GM19467 (cell line): ENCODE measurements at regions not wholly inside any gene's neighbourhood (a gene's known extent, or its start where the extent isn't known, plus 50 kb on each side); places are given as distances from the start of the nearest gene placed in this dataset.

Experiments used
- ATAC-seq: cut with Tn5 transposase; IDR thresholded peaks from one replicate; pipeline ENCODE4 v1.9.1; 2021; ENCODE audit warnings: mild to moderate bottlenecking, moderate library complexity; ENCODE audit not compliant: unreplicated experiment

GRCh38 chr4:149136951-149137620, 678.6 kb downstream of the IQCM start:
- ATAC-seq: no peak

- no peak for ATAC-seq
These were observed 680.6 kb downstream of the IQCM start for GRCh38 chr4:149135062-149135461.

DNA sequence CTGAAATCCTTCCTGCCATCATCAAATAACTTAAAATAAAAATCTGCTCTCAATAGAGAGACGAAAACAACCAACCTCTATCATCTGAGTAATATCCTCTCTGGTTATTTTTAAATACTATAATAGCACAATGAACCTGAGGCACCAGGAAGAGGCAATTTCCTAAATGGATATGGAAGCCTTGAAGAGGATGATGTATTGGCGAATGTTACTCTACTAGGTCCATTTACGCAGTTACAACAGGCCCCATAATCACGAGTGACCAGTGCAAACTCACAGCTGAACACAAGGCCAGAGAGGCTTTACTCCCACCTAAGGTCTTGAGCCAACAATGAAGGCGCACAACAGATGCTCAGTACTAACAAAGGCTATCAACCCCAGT, 678.8 kb upstream of the NR3C2 start:
- ATAC-seq: no peak

- ATAC-seq: no peak
These were observed 678.3 kb upstream of the NR3C2 start for GRCh38 chr4:149120331-149121022.

DNA sequence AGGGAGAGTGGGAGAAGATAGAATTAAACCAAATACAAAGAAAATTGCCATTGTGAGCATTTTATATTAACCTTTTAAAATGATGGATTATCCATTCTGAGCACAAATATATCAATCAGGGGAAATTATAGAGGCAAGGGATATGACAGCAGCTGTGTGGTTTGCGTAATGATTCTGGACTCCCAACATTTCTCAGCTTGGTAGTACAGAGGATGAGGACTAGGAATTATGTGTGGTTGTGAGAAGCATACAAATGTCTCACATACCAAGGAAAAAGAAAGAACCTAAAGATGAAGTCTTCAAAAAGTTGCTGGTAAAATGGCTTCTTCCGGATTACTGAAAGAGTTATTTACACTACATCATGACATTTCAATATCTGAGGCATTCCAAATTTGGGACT, 674.6 kb upstream of the NR3C2 start:
- no peak for ATAC-seq

GRCh38 chr4:149113804-149114430, 671.7 kb upstream of the NR3C2 start:
- no peak for ATAC-seq

GRCh38 chr4:149112109-149112508, 669.9 kb upstream of the NR3C2 start:
- no peak for ATAC-seq

GRCh38 chr4:149110481-149110880, 668.3 kb upstream of the NR3C2 start:
- ATAC-seq: no peak

DNA sequence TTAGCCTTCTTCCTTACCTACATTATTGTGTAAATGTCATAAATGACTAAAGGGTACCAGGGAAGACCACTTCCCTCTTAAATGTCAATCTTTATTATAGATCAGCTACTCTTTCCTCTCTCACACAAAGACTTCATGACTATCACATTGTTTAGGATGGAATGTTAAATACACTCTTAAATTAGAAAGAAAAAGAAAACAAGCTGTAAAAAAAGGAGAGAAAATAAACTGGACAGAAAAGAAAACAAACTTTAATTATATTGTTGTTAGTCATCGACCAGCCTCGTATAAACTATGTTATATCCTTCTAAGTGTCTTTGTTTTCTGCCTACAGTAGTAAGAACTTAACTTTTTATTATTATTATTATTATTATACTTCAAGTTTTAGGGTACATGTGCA, 666.4 kb upstream of the NR3C2 start:
- ATAC-seq: no peak

- ATAC-seq: no peak
These were observed 660.6 kb upstream of the NR3C2 start for GRCh38 chr4:149102765-149103164.

GRCh38 chr4:149101649-149102048, 659.4 kb upstream of the NR3C2 start:
- ATAC-seq: no peak

DNA sequence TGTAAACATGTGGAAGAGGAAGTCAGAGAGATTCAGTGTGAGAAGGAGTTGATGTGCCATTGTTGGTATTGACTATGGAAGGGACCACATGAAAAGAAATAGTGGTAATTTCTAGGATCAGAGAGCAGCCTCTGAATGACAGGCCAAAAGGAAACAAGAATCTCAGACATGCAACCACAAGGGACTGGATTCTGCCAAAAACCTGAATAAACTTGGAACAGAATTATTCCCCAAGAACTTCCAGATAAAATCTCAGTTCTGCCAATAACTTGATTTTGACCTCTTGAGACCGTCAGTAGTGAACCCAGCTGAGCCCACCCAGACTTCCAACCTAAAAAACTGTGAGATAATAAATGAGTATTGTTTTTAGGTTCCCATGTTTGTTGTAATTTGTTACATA, 653.6 kb upstream of the NR3C2 start:
- ATAC-seq: no peak

GRCh38 chr4:149095001-149095400, 652.8 kb upstream of the NR3C2 start:
- ATAC-seq: no peak

GRCh38 chr4:149084144-149084543, 641.9 kb upstream of the NR3C2 start:
- ATAC-seq: no peak

DNA sequence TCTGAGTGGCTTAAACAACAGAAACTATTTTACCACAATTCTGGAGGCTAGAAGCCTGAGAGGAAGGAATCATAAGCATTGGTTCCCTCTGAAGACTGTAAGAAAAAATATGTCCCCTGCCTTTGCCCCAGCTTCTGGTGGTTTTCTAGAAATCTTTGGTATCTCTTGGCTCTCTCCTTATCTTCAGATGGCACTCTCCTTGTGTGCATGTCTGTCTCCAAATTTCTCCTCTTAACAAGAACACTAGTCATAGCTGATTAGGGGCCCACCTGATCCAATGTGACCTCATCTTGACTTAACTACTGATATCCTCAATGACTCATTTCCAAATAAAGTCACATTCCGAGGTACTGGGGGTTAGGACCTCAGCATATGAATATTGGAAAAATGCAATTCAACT, 635.0 kb upstream of the NR3C2 start:
- no peak for ATAC-seq

- ATAC-seq: no peak
These were observed 634.2 kb upstream of the NR3C2 start for GRCh38 chr4:149076401-149076800.

- ATAC-seq: no peak
These were observed 630.2 kb upstream of the NR3C2 start for GRCh38 chr4:149072384-149072783.

GRCh38 chr4:149065753-149066152, 623.5 kb upstream of the NR3C2 start:
- no peak for ATAC-seq

DNA sequence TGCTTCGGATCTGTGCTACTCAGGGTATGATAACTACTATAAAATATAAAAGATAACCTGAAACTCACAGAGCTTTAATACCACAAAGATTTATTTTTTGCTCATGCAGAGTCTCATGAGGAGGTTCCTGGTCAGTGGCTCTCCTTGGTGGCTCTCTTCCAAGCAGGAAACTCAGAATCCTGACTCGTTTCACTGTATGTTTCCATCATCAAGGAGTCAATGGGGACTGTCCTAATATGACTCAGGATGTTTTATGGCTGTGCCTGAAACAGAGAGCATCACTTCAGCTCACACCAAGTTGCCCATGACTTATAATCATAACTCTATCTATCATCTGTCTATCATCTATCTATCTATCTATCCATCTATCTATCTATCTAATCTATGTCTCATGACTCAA, 620.8 kb upstream of the NR3C2 start:
- no peak for ATAC-seq

- ATAC-seq: no peak
These were observed 615.4 kb upstream of the NR3C2 start for GRCh38 chr4:149057594-149057993.

DNA sequence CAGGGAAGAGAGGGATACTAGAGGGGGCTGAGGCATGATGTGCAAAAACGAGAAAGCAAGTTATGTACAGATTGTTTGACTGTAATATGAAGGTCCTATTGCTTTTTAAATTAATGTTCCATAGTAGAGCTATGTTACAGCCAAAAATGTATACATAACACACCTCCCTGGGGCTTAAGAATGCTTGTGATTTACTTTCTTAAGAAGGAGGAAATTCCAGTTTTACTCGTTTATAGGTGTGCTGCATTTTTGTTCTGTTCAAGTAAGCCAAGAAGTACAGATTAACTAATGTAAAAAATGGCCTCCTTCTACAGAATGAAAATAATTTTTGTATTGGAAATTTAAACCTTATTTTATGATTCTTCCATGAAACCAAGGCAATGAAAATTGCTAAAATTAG, 614.4 kb upstream of the NR3C2 start:
- no peak for ATAC-seq

DNA sequence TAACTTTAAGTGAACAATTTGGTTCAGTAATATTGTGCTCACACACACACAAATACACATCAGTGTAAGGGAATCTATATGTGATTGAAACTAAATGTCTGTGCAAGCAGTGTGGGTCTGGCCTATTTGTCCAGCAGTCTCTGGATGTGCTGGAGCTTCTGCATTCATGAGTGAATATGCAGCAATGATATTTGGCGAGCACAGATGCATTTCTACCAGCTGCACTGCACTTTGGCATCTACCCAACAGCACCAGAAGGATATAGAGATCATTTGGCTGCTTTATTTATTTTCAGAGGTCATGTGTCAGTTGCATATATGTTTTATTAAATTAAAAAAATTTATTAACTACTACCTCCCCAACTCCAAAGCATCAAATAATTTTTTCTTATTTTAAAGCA, 613.4 kb upstream of the NR3C2 start:
- ATAC-seq: no peak
